ENCODE measurements at regions not wholly inside any gene's neighbourhood (a gene's known extent, or its start where the extent isn't known, plus 50 kb on each side); places are given as distances from the start of the nearest gene placed in this dataset.

DNA sequence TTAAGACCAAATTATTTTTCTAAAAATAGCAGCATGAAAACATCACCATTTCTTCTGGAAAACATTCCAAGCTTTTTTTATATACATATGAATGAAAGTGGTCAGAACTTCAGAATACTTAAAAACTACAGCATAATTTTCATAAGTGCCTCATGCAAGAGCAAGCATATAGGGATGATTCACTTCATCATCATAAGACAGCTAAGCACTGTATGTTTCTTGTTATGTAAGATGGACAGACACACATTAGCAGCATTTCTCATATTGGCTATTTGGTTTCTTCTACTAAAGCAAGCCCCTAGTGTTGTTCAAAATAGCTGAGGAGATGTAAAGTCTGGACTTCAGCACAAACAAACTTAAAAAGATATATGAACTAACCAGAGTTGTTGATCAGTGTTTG, 213.1 kb upstream of the NOCT start:
- TF ChIP-seq POLR2A (IDR thresholded peaks at IDR 0.05): no peak
- TF ChIP-seq, protein P1, sequence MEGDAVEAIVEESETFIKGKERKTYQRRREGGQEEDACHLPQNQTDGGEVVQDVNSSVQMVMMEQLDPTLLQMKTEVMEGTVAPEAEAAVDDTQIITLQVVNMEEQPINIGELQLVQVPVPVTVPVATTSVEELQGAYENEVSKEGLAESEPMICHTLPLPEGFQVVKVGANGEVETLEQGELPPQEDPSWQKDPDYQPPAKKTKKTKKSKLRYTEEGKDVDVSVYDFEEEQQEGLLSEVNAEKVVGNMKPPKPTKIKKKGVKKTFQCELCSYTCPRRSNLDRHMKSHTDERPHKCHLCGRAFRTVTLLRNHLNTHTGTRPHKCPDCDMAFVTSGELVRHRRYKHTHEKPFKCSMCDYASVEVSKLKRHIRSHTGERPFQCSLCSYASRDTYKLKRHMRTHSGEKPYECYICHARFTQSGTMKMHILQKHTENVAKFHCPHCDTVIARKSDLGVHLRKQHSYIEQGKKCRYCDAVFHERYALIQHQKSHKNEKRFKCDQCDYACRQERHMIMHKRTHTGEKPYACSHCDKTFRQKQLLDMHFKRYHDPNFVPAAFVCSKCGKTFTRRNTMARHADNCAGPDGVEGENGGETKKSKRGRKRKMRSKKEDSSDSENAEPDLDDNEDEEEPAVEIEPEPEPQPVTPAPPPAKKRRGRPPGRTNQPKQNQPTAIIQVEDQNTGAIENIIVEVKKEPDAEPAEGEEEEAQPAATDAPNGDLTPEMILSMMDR (IDR thresholded peaks at IDR 0.05): no peak

Data from uterus (tissue), 2 donors.